Progenitor cell of endocrine pancreas (in vitro differentiated cells): ENCODE measurements at regions not wholly inside any gene's neighbourhood (a gene's known extent, or its start where the extent isn't known, plus 50 kb on each side); places are given as distances from the start of the nearest gene placed in this dataset.

ENCODE experiments used
- DNase-seq: peaks from one replicate; pipeline ENCODE4 v3.0.0; 2021; ENCODE audit warnings: low spot score; ENCODE audit not compliant: unreplicated experiment
- H3K27ac Mint-ChIP-seq: 2 replicates; pipeline ENCODE4 v1.8.0; 2021; ENCODE audit warnings: mild to moderate bottlenecking, moderate library complexity, mixed read lengths
- H3K27me3 Mint-ChIP-seq: 2 replicates; pipeline ENCODE4 v1.8.0; 2021; ENCODE audit warnings: mixed read lengths
- H3K36me3 Mint-ChIP-seq: 2 replicates; pipeline ENCODE4 v1.8.0; 2022; ENCODE audit warnings: mixed read lengths; ENCODE audit not compliant: insufficient read depth
- H3K4me1 Mint-ChIP-seq: 2 replicates; pipeline ENCODE4 v1.8.0; 2021; ENCODE audit warnings: low read depth, mixed read lengths
- H3K4me3 Mint-ChIP-seq: 2 replicates; pipeline ENCODE4 v1.8.0; 2021; ENCODE audit warnings: low read depth, mild to moderate bottlenecking, moderate library complexity, mixed read lengths
- H3K9me3 Mint-ChIP-seq: 2 replicates; pipeline ENCODE4 v1.8.0; 2021; ENCODE audit warnings: low read depth, mixed read lengths
- CTCF ChIP-seq: fragments of 200-600 bp; sonication (generic); IDR thresholded peaks from one replicate; pipeline ENCODE4 v1.5.0; 2021; ENCODE audit warnings: antibody characterized with exemption, mild to moderate bottlenecking; ENCODE audit not compliant: unreplicated experiment

DNA sequence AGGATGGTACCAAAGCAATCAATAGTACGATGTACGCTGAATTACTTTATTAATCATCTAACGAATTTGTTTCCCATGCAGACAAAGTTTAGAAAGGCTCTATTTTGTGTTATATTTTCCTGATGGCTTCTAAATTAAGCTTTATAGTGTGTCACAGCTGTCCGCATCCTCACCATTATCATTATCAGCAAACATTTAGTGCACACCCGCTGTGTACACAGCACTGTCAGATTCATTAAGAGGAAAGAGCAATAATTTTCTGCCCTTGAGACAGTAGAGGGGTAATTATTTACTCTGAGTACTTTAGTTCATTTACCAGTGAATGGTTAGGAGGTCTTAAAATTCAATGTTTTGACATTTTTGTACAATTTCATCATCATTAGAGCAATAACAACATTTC is 233.3 kb upstream of the PTPRZ1 start:
- no peaks in the 10 kb centered on the region for H3K36me3 Mint-ChIP-seq
- H3K4me3 Mint-ChIP-seq, result no peak overlapping the region
- H3K27me3 Mint-ChIP-seq, result no peaks in the 10 kb centered on the region
- no peak overlapping the region for H3K27ac Mint-ChIP-seq
- TF ChIP-seq CTCF, result no peak
- H3K4me1 Mint-ChIP-seq, result no peaks in the 10 kb centered on the region
- DNase-seq, result no peak
- H3K9me3 Mint-ChIP-seq, result no peaks in the 10 kb centered on the region

DNA sequence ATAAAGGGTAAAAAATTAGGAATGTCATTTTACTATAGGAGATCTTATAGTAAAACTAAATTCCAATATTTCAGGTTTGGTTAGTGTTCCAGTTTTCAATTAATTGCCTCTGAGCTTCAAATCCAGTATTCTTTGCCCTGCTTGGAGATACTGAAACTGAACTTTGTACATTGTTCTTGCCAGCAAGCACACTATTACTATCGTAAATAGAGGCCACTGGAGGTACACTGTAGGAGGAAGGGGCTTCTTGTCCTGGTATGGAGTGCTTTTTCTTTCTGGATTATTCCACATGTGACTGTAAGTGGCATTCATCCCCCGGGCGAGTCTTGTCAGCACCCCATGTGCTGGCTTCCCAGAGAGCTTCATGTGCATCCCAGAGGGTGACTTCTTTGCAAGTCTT is 234.7 kb upstream of the PTPRZ1 start:
- no peaks in the 10 kb centered on the region for H3K27me3 Mint-ChIP-seq
- H3K9me3 Mint-ChIP-seq, result no peaks in the 10 kb centered on the region
- H3K27ac Mint-ChIP-seq, result no peak overlapping the region
- no peak overlapping the region for H3K4me3 Mint-ChIP-seq
- no peaks in the 10 kb centered on the region for H3K36me3 Mint-ChIP-seq
- H3K4me1 Mint-ChIP-seq, result no peaks in the 10 kb centered on the region
- no peak for DNase-seq
- no peak for TF ChIP-seq CTCF

DNA sequence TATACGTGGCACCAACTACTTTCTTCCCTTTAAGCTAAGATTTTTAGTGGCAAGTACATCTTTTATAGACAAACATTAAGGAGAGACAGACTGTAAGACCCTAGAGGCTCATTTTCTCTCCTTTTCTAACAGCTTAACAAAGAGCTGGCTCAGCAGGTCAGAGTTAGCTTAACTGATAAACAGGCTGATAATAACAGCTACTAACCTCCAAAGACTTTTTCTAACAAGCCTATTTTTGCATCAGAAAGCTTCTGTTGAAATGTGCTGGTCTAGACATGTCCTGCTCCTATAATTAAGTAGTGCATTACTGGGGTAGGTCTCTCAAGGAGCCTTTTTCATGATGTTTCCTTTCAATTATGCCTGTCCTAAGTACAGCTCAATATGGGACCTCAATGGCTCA is 238.2 kb upstream of the FAM3C start:
- no peak overlapping the region for H3K4me3 Mint-ChIP-seq
- TF ChIP-seq CTCF, result no peak
- no peak overlapping the region for H3K27ac Mint-ChIP-seq
- H3K4me1 Mint-ChIP-seq, result no peaks in the 10 kb centered on the region
- H3K36me3 Mint-ChIP-seq, result no peaks in the 10 kb centered on the region
- no peaks in the 10 kb centered on the region for H3K27me3 Mint-ChIP-seq
- no peak for DNase-seq
- H3K9me3 Mint-ChIP-seq, result no peaks in the 10 kb centered on the region

GRCh38 chr7:121633186-121633585 is 237.1 kb upstream of the FAM3C start:
- Mint-ChIP-seq H3K27ac (no peak overlapping the region), H3K36me3 (no peaks in the 10 kb centered on the region), H3K27me3 (no peaks in the 10 kb centered on the region), H3K9me3 (no peaks in the 10 kb centered on the region), H3K4me1 (no peaks in the 10 kb centered on the region), H3K4me3 (no peak overlapping the region)
- DNase-seq, result no peak
- TF ChIP-seq CTCF, result no peak

- peaks cover 2% of the 10 kb centered on the region for H3K4me1 Mint-ChIP-seq
- H3K36me3 Mint-ChIP-seq, result no peaks in the 10 kb centered on the region
- no peaks in the 10 kb centered on the region for H3K27me3 Mint-ChIP-seq
- H3K9me3 Mint-ChIP-seq, result no peaks in the 10 kb centered on the region
- DNase-seq, result no peak
- no peak for TF ChIP-seq CTCF
- no peak overlapping the region for H3K27ac Mint-ChIP-seq
- no peak overlapping the region for H3K4me3 Mint-ChIP-seq
Observed at GRCh38 chr7:121624958-121625357, 228.8 kb upstream of the FAM3C start.
